ENCODE measurements at regions not wholly inside any gene's neighbourhood (a gene's known extent, or its start where the extent isn't known, plus 50 kb on each side); places are given as distances from the start of the nearest gene placed in this dataset.

- no peak overlapping the region for H3K9ac ChIP-seq
- no peaks in the 10 kb centered on the region for H4K20me1 ChIP-seq (ENCODE audit: insufficient read depth)
- in situ Hi-C loops (cut with MboI) = no loop called here
- H3K27ac ChIP-seq = no peak overlapping the region
- no peaks in the 10 kb centered on the region for H3K9me3 ChIP-seq (ENCODE audit: low read depth)
- H3K9me2 ChIP-seq (ENCODE audit: insufficient read depth) = no peaks in the 10 kb centered on the region
- no peak overlapping the region for H2AFZ ChIP-seq
- no peaks in the 10 kb centered on the region for H3K79me2 ChIP-seq (ENCODE audit: insufficient read depth)
- H3K4me1 ChIP-seq (ENCODE audit: insufficient read depth) = no peaks in the 10 kb centered on the region
- no peaks in the 10 kb centered on the region for H3F3A ChIP-seq (ENCODE audit: insufficient read depth)
- no peak overlapping the region for H3K4me3 ChIP-seq
- H3K4me2 ChIP-seq (ENCODE audit: unreplicated experiment) = no peak overlapping the region
- H3K36me3 ChIP-seq (ENCODE audit: low read depth) = no peaks in the 10 kb centered on the region
- DNase-seq = no peak
- no peak for TF ChIP-seq EZH2phosphoT487 (IDR thresholded peaks at IDR 0.05; ENCODE audit: insufficient read depth, low read depth)
- TF ChIP-seq EZH2 (IDR thresholded peaks at IDR 0.05; ENCODE audit: insufficient read depth, poor library complexity, severe bottlenecking) = no peak
- H3K27me3 ChIP-seq (replicated peaks; ENCODE audit: insufficient read depth) = no peaks in the 10 kb centered on the region
These were observed 1036.5 kb downstream of the ROBO2 start for GRCh38 chr3:78076379-78076778.

GRCh38 chr3:78077178-78077577 is 1037.3 kb downstream of the ROBO2 start:
- DNase-seq = no peak
- no peak overlapping the region for H2AFZ ChIP-seq
- TF ChIP-seq EZH2phosphoT487 (IDR thresholded peaks at IDR 0.05; ENCODE audit: insufficient read depth, low read depth) (no peak), EZH2 (IDR thresholded peaks at IDR 0.05; ENCODE audit: insufficient read depth, poor library complexity, severe bottlenecking) (no peak)
- no peak overlapping the region for H3K4me3 ChIP-seq
- H3K4me1 ChIP-seq (ENCODE audit: insufficient read depth) = no peaks in the 10 kb centered on the region
- H3K9me2 ChIP-seq (ENCODE audit: insufficient read depth) = no peaks in the 10 kb centered on the region
- WGBS, 2 experiments (ENCODE audit: low coverage in 1 of 2, low lambda C conversion rate in 2 of 2, missing lambda C conversion rate in 2 of 2) = 10 to 28% methylated on average over 4 of the region's 4 CpGs
- H3K9me3 ChIP-seq (ENCODE audit: low read depth) = no peaks in the 10 kb centered on the region
- no peaks in the 10 kb centered on the region for H3K27me3 ChIP-seq (replicated peaks; ENCODE audit: insufficient read depth)
- in situ Hi-C loops (cut with MboI) = no loop called here
- no peak overlapping the region for H3K27ac ChIP-seq
- no peaks in the 10 kb centered on the region for H3F3A ChIP-seq (ENCODE audit: insufficient read depth)
- no peaks in the 10 kb centered on the region for H3K36me3 ChIP-seq (ENCODE audit: low read depth)
- H3K9ac ChIP-seq = no peak overlapping the region
- H3K4me2 ChIP-seq (ENCODE audit: unreplicated experiment) = no peak overlapping the region
- H3K79me2 ChIP-seq (ENCODE audit: insufficient read depth) = no peaks in the 10 kb centered on the region
- no peaks in the 10 kb centered on the region for H4K20me1 ChIP-seq (ENCODE audit: insufficient read depth)

DNA sequence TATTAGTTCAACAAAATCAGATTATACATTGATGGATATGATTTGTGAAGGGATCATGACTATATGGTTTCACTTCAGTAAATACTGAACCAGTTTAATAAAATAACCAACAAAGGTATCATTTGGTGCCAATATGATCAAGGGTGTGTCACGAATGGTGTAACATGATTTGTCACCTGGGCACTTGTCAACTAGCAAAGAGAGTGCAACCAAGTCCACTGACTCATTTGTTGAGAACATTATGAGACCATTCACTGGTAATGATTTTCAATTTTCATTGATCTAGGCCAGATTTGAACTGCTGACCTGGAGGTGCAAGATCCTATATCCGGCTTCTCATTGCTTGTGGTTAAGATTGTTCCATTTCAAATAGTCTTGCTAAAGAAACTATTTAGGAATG is 1037.9 kb downstream of the ROBO2 start:
- no peaks in the 10 kb centered on the region for H3K79me2 ChIP-seq (ENCODE audit: insufficient read depth)
- DNase-seq = no peak
- 50 to 63% methylated on average over 2 of the region's 2 CpGs for WGBS, 2 experiments (ENCODE audit: low coverage in 1 of 2, low lambda C conversion rate in 2 of 2, missing lambda C conversion rate in 2 of 2)

GRCh38 chr3:78079514-78079913 is 1039.6 kb downstream of the ROBO2 start:
- H3K9me3 ChIP-seq (ENCODE audit: low read depth) = no peaks in the 10 kb centered on the region
- no peak overlapping the region for H3K4me2 ChIP-seq (ENCODE audit: unreplicated experiment)
- H3K36me3 ChIP-seq (ENCODE audit: low read depth) = no peaks in the 10 kb centered on the region
- in situ Hi-C loops (cut with MboI) = no loop called here
- TF ChIP-seq EZH2phosphoT487 (IDR thresholded peaks at IDR 0.05; ENCODE audit: insufficient read depth, low read depth) (no peak), EZH2 (IDR thresholded peaks at IDR 0.05; ENCODE audit: insufficient read depth, poor library complexity, severe bottlenecking) (no peak)
- H3K9me2 ChIP-seq (ENCODE audit: insufficient read depth) = no peaks in the 10 kb centered on the region
- H2AFZ ChIP-seq = no peak overlapping the region
- no peaks in the 10 kb centered on the region for H3K4me1 ChIP-seq (ENCODE audit: insufficient read depth)
- no peaks in the 10 kb centered on the region for H3F3A ChIP-seq (ENCODE audit: insufficient read depth)
- H3K27ac ChIP-seq = no peak overlapping the region
- H3K4me3 ChIP-seq = no peak overlapping the region
- H3K27me3 ChIP-seq (replicated peaks; ENCODE audit: insufficient read depth) = no peaks in the 10 kb centered on the region
- no peaks in the 10 kb centered on the region for H3K79me2 ChIP-seq (ENCODE audit: insufficient read depth)
- no peak for DNase-seq
- no peaks in the 10 kb centered on the region for H4K20me1 ChIP-seq (ENCODE audit: insufficient read depth)
- no peak overlapping the region for H3K9ac ChIP-seq

More for the DNA sequence above, 1037.9 kb downstream of the ROBO2 start:
- Histone ChIP-seq H3K9me3 (ENCODE audit: low read depth) (no peaks in the 10 kb centered on the region), H4K20me1 (ENCODE audit: insufficient read depth) (no peaks in the 10 kb centered on the region), H3K36me3 (ENCODE audit: low read depth) (no peaks in the 10 kb centered on the region), H3K4me1 (ENCODE audit: insufficient read depth) (no peaks in the 10 kb centered on the region), H3K27me3 (replicated peaks; ENCODE audit: insufficient read depth) (no peaks in the 10 kb centered on the region), H3K27ac (no peak overlapping the region), H3K9ac (no peak overlapping the region), H3K4me2 (ENCODE audit: unreplicated experiment) (no peak overlapping the region), H3K4me3 (no peak overlapping the region), H3F3A (ENCODE audit: insufficient read depth) (no peaks in the 10 kb centered on the region), H3K9me2 (ENCODE audit: insufficient read depth) (no peaks in the 10 kb centered on the region), H2AFZ (no peak overlapping the region)
- in situ Hi-C loops (cut with MboI) = no loop called here
- TF ChIP-seq EZH2 (IDR thresholded peaks at IDR 0.05; ENCODE audit: insufficient read depth, poor library complexity, severe bottlenecking) = no peak
- no peak for TF ChIP-seq EZH2phosphoT487 (IDR thresholded peaks at IDR 0.05; ENCODE audit: insufficient read depth, low read depth)

- no peak overlapping the region for H3K27ac ChIP-seq
- no peaks in the 10 kb centered on the region for H3K9me3 ChIP-seq (ENCODE audit: low read depth)
- H4K20me1 ChIP-seq (ENCODE audit: insufficient read depth) = no peaks in the 10 kb centered on the region
- no peak overlapping the region for H3K4me3 ChIP-seq
- in situ Hi-C loops (cut with MboI) = no loop called here
- 68 to 80% methylated on average over 1 of the region's 1 CpG for WGBS, 2 experiments (ENCODE audit: low coverage in 1 of 2, low lambda C conversion rate in 2 of 2, missing lambda C conversion rate in 2 of 2)
- no peaks in the 10 kb centered on the region for H3K4me1 ChIP-seq (ENCODE audit: insufficient read depth)
- DNase-seq = peak; percentile 30
- TF ChIP-seq EZH2 (IDR thresholded peaks at IDR 0.05; ENCODE audit: insufficient read depth, poor library complexity, severe bottlenecking) = no peak
- no peak for TF ChIP-seq EZH2phosphoT487 (IDR thresholded peaks at IDR 0.05; ENCODE audit: insufficient read depth, low read depth)
- H3K9me2 ChIP-seq (ENCODE audit: insufficient read depth) = no peaks in the 10 kb centered on the region
- H3K9ac ChIP-seq = no peak overlapping the region
- H3F3A ChIP-seq (ENCODE audit: insufficient read depth) = no peaks in the 10 kb centered on the region
- no peak overlapping the region for H3K4me2 ChIP-seq (ENCODE audit: unreplicated experiment)
- no peaks in the 10 kb centered on the region for H3K27me3 ChIP-seq (replicated peaks; ENCODE audit: insufficient read depth)
- H3K79me2 ChIP-seq (ENCODE audit: insufficient read depth) = no peaks in the 10 kb centered on the region
- H3K36me3 ChIP-seq (ENCODE audit: low read depth) = no peaks in the 10 kb centered on the region
- H2AFZ ChIP-seq = no peak overlapping the region
These were observed 1046.3 kb downstream of the ROBO2 start for GRCh38 chr3:78086150-78086549.

Measured in GM23248 (cell line).